HL-60 (cell line): ENCODE measurements at regions not wholly inside any gene's neighbourhood (a gene's known extent, or its start where the extent isn't known, plus 50 kb on each side); places are given as distances from the start of the nearest gene placed in this dataset.

Experiments used
- DNase-seq, 2 experiments: peaks; one replicate each; pipeline ENCODE4 v3.0.0-alpha.2; 2010 to 2020; ENCODE audit warnings: low read depth in 1 of 2, low spot score in 1 of 2
- H3K27ac ChIP-seq: fragments of 250-450 bp; sonication (Bioruptor Pico); replicated peaks from 2 replicates; pipeline ENCODE4 v1.5.1; 2020; ENCODE audit warnings: mild to moderate bottlenecking, moderate library complexity
- H3K27me3 ChIP-seq: fragments of 250-450 bp; sonication (Bioruptor Pico); 2 replicates; pipeline ENCODE4 v1.5.1; 2021; ENCODE audit warnings: mild to moderate bottlenecking, moderate library complexity; ENCODE audit not compliant: insufficient read depth, poor library complexity, severe bottlenecking
- H3K4me3 ChIP-seq: replicated peaks from 2 replicates; pipeline ENCODE4 v1.5.1; 2011; ENCODE audit warnings: mild to moderate bottlenecking, control low read depth, low read length; ENCODE audit not compliant: insufficient read depth
- GABPA ChIP-seq: IDR thresholded peaks from 2 replicates; pipeline ENCODE4 v1.6.1; 2012; ENCODE audit warnings: low read depth
- POLR2AphosphoS5 ChIP-seq: IDR thresholded peaks from 2 replicates; pipeline ENCODE4 v1.6.1; 2012; ENCODE audit warnings: low read depth
- SPI1 ChIP-seq: IDR thresholded peaks from 2 replicates; pipeline ENCODE4 v1.6.1; 2012; ENCODE audit warnings: low read depth, mild to moderate bottlenecking, borderline replicate concordance
- TF ChIP-seq, protein P1 (sequence below): IDR thresholded peaks from 2 replicates; pipeline ENCODE4 v1.6.1; 2012; ENCODE audit warnings: low read depth; ENCODE audit not compliant: insufficient replicate concordance
- TF ChIP-seq, protein P2 (sequence below): IDR thresholded peaks from one replicate; pipeline ENCODE4 v1.5.1; 2011; ENCODE audit warnings: low read length, control low read depth, inconsistent platforms; ENCODE audit not compliant: insufficient read depth

DNA sequence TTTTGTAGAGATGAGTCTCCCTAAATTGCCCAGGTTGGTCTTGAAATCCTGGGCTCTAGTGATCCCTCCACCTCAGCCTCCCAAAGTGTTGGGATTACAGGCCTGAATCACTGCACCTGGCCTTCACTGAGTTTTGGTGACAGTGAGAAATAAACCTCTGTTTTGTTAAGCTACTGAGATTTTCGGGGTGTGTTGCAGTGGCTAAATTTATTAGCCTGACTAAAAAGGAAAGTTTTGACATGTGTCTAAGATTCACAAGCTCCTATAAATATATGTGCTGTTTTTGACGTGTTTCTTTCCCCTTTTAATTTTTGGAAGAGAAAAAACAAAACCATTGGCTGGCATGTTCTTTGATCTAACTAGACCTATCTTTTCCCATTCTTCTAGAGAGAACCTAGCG lies 190.5 kb upstream of the MC4R start:
- TF ChIP-seq, protein P1, sequence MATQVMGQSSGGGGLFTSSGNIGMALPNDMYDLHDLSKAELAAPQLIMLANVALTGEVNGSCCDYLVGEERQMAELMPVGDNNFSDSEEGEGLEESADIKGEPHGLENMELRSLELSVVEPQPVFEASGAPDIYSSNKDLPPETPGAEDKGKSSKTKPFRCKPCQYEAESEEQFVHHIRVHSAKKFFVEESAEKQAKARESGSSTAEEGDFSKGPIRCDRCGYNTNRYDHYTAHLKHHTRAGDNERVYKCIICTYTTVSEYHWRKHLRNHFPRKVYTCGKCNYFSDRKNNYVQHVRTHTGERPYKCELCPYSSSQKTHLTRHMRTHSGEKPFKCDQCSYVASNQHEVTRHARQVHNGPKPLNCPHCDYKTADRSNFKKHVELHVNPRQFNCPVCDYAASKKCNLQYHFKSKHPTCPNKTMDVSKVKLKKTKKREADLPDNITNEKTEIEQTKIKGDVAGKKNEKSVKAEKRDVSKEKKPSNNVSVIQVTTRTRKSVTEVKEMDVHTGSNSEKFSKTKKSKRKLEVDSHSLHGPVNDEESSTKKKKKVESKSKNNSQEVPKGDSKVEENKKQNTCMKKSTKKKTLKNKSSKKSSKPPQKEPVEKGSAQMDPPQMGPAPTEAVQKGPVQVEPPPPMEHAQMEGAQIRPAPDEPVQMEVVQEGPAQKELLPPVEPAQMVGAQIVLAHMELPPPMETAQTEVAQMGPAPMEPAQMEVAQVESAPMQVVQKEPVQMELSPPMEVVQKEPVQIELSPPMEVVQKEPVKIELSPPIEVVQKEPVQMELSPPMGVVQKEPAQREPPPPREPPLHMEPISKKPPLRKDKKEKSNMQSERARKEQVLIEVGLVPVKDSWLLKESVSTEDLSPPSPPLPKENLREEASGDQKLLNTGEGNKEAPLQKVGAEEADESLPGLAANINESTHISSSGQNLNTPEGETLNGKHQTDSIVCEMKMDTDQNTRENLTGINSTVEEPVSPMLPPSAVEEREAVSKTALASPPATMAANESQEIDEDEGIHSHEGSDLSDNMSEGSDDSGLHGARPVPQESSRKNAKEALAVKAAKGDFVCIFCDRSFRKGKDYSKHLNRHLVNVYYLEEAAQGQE = no peak
- TF ChIP-seq, protein P2, sequence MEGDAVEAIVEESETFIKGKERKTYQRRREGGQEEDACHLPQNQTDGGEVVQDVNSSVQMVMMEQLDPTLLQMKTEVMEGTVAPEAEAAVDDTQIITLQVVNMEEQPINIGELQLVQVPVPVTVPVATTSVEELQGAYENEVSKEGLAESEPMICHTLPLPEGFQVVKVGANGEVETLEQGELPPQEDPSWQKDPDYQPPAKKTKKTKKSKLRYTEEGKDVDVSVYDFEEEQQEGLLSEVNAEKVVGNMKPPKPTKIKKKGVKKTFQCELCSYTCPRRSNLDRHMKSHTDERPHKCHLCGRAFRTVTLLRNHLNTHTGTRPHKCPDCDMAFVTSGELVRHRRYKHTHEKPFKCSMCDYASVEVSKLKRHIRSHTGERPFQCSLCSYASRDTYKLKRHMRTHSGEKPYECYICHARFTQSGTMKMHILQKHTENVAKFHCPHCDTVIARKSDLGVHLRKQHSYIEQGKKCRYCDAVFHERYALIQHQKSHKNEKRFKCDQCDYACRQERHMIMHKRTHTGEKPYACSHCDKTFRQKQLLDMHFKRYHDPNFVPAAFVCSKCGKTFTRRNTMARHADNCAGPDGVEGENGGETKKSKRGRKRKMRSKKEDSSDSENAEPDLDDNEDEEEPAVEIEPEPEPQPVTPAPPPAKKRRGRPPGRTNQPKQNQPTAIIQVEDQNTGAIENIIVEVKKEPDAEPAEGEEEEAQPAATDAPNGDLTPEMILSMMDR = no peak
- TF ChIP-seq POLR2AphosphoS5 = no peak
- TF ChIP-seq SPI1 = no peak
- TF ChIP-seq GABPA = no peak
- H3K27ac ChIP-seq = no peak overlapping the region
- H3K27me3 ChIP-seq = no peaks in the 10 kb centered on the region
- DNase-seq = no peak
- H3K4me3 ChIP-seq = no peak overlapping the region

DNA sequence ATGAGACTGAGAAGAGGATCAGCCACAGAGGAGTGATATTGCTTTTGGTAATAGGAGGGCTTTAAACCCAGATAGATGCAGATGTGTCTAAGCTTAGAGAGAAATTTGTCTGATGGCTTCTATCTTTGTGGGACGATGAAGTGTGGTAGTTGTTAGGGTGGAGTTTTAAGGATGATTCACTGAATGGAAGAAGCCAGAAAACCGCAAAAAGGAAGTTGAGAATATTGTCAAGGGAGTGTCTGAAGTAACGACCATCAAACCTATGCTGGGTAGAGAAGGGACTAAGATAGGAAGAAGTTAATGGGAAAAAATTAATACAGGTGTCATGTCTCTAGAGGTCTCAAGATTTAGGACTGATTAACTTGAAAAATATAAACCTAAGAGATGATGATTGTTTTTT lies 195.6 kb upstream of the MC4R start:
- TF ChIP-seq POLR2AphosphoS5 (no peak), GABPA (no peak), SPI1 (no peak; the same call in 1 of the 2 replicates)
- TF ChIP-seq, protein P2 = no peak
- TF ChIP-seq, protein P1 = no peak
- no peak overlapping the region for H3K4me3 ChIP-seq
- H3K27ac ChIP-seq = no peak overlapping the region
- DNase-seq = peak; percentile 24 to 33
- H3K27me3 ChIP-seq = no peaks in the 10 kb centered on the region

DNA sequence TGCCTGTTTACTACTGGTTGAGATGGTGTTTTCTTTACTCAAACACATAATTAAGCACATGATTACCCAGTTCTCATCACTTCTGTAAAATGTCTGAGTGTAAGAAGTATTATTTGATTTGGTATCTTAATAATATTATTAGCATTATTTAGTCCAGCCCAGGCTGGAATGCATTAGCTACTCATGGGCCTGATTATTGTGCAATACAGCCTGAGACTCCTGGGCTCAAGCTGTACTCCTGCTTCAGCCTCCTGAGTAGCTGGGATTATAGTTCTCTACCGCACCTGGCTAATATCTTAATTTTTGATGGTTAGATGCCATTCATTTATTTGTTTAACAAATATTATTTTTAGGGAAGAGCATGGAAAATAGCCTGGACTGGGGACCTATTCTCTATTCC lies 197.6 kb upstream of the MC4R start:
- H3K4me3 ChIP-seq = no peak overlapping the region
- no peak for DNase-seq
- no peaks in the 10 kb centered on the region for H3K27me3 ChIP-seq
- TF ChIP-seq POLR2AphosphoS5 = no peak
- no peak for TF ChIP-seq GABPA
- TF ChIP-seq, protein P2 = no peak
- no peak for TF ChIP-seq SPI1
- TF ChIP-seq, protein P1 = no peak
- no peak overlapping the region for H3K27ac ChIP-seq
